Right atrium auricular region (tissue), 2 donors: ENCODE measurements at regions not wholly inside any gene's neighbourhood (a gene's known extent, or its start where the extent isn't known, plus 50 kb on each side); places are given as distances from the start of the nearest gene placed in this dataset.

Experiments
- DNase-seq: peaks from one replicate; pipeline ENCODE4 v3.0.0-alpha.2; 2019; ENCODE audit warnings: low spot score
- H3K27ac ChIP-seq, 2 donors: fragments of 200-600 bp; sonication (generic); 1 replicate in 1 of 2; 2 replicates in 1 of 2; pipeline ENCODE4 v1.5.1; 2016 to 2019
- H3K27me3 ChIP-seq, 2 donors: fragments of 200-600 bp; sonication (generic); one replicate each; pipeline versions ENCODE4 v1.5.1 to v1.6.0; 2017 to 2019
- H3K36me3 ChIP-seq: fragments of 200-600 bp; sonication (generic); one replicate; pipeline ENCODE4 v1.5.1; 2016
- H3K4me1 ChIP-seq, 2 donors: fragments of 200-600 bp; sonication (generic); one replicate each; pipeline versions ENCODE4 v1.5.1 to v1.6.0; 2017 to 2019
- H3K4me3 ChIP-seq, 2 donors: fragments of 200-600 bp; sonication (generic); 1 replicate in 1 of 2; 2 replicates in 1 of 2; pipeline ENCODE4 v1.5.1; 2017 to 2019; ENCODE audit warnings: mild to moderate bottlenecking in 1 of 2, moderate library complexity in 1 of 2
- H3K9me3 ChIP-seq, 2 donors: fragments of 200-600 bp; sonication (generic); one replicate each; pipeline ENCODE4 v1.5.1; 2019
- TF ChIP-seq, protein P1 (sequence below), 2 donors: fragments of 200-600 bp; sonication (generic); IDR thresholded peaks; one replicate each; pipeline ENCODE4 v1.5.1; 2019; ENCODE audit warnings: antibody characterized with exemption in 2 of 2

DNA sequence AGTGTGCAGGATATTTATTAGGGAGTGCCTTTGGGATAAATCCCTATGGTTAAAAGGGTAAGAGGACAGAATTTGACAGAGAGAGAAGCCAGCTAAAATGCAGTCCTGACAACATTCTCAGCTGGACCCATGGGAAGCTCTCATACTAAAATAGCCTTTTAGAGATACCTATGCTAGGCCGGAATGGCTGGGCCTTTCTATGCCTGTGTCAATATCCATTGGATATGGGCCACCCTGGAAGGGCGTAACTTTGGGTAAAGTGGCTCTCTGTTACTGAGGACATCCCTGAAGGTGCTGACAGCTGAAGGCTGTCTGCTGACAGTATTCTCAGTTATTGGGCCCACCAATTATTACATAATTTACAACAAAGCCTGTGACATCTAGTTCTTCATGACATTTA is 613.0 kb upstream of the B3GALT2 start:
- H3K36me3 ChIP-seq, result no peaks in the 10 kb centered on the region
- no peak for DNase-seq
- H3K4me3 ChIP-seq, result no peak overlapping the region
- no peaks in the 10 kb centered on the region for H3K9me3 ChIP-seq
- no peaks in the 10 kb centered on the region for H3K27me3 ChIP-seq
- no peak overlapping the region for H3K27ac ChIP-seq
- TF ChIP-seq, protein P1, sequence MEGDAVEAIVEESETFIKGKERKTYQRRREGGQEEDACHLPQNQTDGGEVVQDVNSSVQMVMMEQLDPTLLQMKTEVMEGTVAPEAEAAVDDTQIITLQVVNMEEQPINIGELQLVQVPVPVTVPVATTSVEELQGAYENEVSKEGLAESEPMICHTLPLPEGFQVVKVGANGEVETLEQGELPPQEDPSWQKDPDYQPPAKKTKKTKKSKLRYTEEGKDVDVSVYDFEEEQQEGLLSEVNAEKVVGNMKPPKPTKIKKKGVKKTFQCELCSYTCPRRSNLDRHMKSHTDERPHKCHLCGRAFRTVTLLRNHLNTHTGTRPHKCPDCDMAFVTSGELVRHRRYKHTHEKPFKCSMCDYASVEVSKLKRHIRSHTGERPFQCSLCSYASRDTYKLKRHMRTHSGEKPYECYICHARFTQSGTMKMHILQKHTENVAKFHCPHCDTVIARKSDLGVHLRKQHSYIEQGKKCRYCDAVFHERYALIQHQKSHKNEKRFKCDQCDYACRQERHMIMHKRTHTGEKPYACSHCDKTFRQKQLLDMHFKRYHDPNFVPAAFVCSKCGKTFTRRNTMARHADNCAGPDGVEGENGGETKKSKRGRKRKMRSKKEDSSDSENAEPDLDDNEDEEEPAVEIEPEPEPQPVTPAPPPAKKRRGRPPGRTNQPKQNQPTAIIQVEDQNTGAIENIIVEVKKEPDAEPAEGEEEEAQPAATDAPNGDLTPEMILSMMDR (IDR thresholded peaks at IDR 0.05), result no peak
- no peaks in the 10 kb centered on the region for H3K4me1 ChIP-seq

DNA sequence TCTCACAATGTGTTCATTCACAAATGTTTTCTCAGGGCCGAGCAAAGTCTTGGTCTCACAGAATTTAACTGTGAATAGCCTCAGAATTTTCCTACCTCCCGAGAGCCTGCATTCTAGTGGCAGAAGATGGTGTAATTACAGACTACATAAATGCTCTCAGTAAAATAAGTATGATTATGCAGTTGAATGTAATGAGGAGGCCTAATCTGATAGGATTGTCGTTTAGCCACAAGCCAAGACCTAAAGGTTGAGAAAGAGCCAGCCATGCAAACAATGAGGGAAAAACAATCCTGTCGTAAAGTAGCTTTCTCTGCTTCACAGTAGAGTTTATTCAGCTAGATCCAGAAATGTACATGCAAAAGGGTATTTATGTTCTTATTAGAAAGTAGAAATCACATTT is 607.8 kb upstream of the B3GALT2 start:
- H3K27me3 ChIP-seq, result no peaks in the 10 kb centered on the region
- TF ChIP-seq, protein P1 (IDR thresholded peaks at IDR 0.05), result no peak
- no peak overlapping the region for H3K27ac ChIP-seq
- no peaks in the 10 kb centered on the region for H3K4me1 ChIP-seq
- H3K9me3 ChIP-seq, result no peaks in the 10 kb centered on the region
- DNase-seq, result no peak
- H3K36me3 ChIP-seq, result no peaks in the 10 kb centered on the region
- no peak overlapping the region for H3K4me3 ChIP-seq

- no peak for DNase-seq
- no peak overlapping the region for H3K4me3 ChIP-seq
- H3K9me3 ChIP-seq, result no peaks in the 10 kb centered on the region
- no peaks in the 10 kb centered on the region for H3K27me3 ChIP-seq
- H3K4me1 ChIP-seq, result no peaks in the 10 kb centered on the region
- TF ChIP-seq, protein P1 (IDR thresholded peaks at IDR 0.05), result no peak
- no peak overlapping the region for H3K27ac ChIP-seq
- H3K36me3 ChIP-seq, result no peaks in the 10 kb centered on the region
Observed at GRCh38 chr1:193791746-193792145, 605.3 kb upstream of the B3GALT2 start.

GRCh38 chr1:193787061-193787460 is 600.6 kb upstream of the B3GALT2 start:
- TF ChIP-seq, protein P1 (IDR thresholded peaks at IDR 0.05), result no peak
- no peaks in the 10 kb centered on the region for H3K4me1 ChIP-seq
- H3K4me3 ChIP-seq, result no peak overlapping the region
- DNase-seq, result no peak
- no peaks in the 10 kb centered on the region for H3K36me3 ChIP-seq
- no peaks in the 10 kb centered on the region for H3K9me3 ChIP-seq
- no peaks in the 10 kb centered on the region for H3K27me3 ChIP-seq
- no peak overlapping the region for H3K27ac ChIP-seq

GRCh38 chr1:193785850-193786420 is 599.5 kb upstream of the B3GALT2 start:
- Histone ChIP-seq H3K4me3 (no peak overlapping the region), H3K9me3 (no peaks in the 10 kb centered on the region), H3K36me3 (no peaks in the 10 kb centered on the region), H3K4me1 (no peaks in the 10 kb centered on the region), H3K27ac (no peak overlapping the region), H3K27me3 (no peaks in the 10 kb centered on the region)
- no peak for DNase-seq
- TF ChIP-seq, protein P1 (IDR thresholded peaks at IDR 0.05), result no peak
